B cell (primary cell): ENCODE measurements at regions not wholly inside any gene's neighbourhood (a gene's known extent, or its start where the extent isn't known, plus 50 kb on each side); places are given as distances from the start of the nearest gene placed in this dataset.

Experiments
- CTCF ChIP-seq: fragments of 200-600 bp; IDR thresholded peaks from one replicate; pipeline ENCODE4 v1.8.0; 2022; ENCODE audit warnings: antibody characterized with exemption, mild to moderate bottlenecking
- EZH2 ChIP-seq: IDR thresholded peaks from 2 replicates; pipeline ENCODE4 v1.6.1; 2012; ENCODE audit warnings: borderline replicate concordance, low read depth, mild to moderate bottlenecking, moderate library complexity, low read length; ENCODE audit not compliant: insufficient read depth, poor library complexity, severe bottlenecking

DNA sequence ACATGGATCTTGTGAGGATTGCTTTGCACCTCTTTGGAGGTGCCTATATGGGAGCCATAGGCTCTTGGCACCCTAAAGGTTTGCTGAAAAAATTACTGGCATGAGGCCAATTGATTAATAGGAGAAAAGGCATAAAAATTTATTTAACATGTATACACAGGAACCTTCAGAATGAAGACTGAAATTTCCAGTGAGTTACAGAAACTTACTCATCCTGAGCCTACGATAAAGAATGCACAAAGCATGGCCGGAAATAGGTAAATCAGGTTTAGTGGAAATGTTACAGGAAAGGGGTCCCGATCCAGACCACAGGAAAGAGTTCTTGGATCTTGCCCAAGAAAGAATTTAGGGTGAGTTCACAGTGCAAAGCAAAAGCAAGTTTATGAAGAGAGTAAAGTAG, 625.3 kb downstream of the MMUT start:
- TF ChIP-seq CTCF, result no peak
- no peak for TF ChIP-seq EZH2
